ENCODE measurements at regions not wholly inside any gene's neighbourhood (a gene's known extent, or its start where the extent isn't known, plus 50 kb on each side); places are given as distances from the start of the nearest gene placed in this dataset.

GRCh38 chr2:164008752-164009151 is 272.9 kb upstream of the FIGN start:
- Histone ChIP-seq H2BK120ac (ENCODE audit: low read depth, low read length) (no peak overlapping the region), H2AK5ac (ENCODE audit: low read depth, low read length) (no peak overlapping the region), H2BK20ac (ENCODE audit: low read depth, low read length) (no peak overlapping the region), H3K9me3 (ENCODE audit: control insufficient read depth, insufficient read depth, low read length) (no peaks in the 10 kb centered on the region), H3K14ac (replicated peaks; ENCODE audit: low read depth, low read length) (no peak overlapping the region), H3K23ac (ENCODE audit: low read depth, low read length) (no peak overlapping the region), H3K27ac (ENCODE audit: insufficient read depth, low read length) (no peak overlapping the region), H4K20me1 (ENCODE audit: insufficient read depth, low read length) (no peaks in the 10 kb centered on the region), H4K5ac (ENCODE audit: low read depth, low read length) (no peak overlapping the region), H4K8ac (ENCODE audit: low read depth in 2 of 2, low read length in 2 of 2) (no peak overlapping the region), H3K4me2 (ENCODE audit: low read depth, low read length) (no peak overlapping the region), H3K36me3 (ENCODE audit: control insufficient read depth, insufficient read depth, low read length) (no peaks in the 10 kb centered on the region), H3K56ac (ENCODE audit: extremely low read depth, insufficient read depth, low read length) (no peak overlapping the region), H2BK5ac (ENCODE audit: low read depth, low read length, poor library complexity, severe bottlenecking) (no peak overlapping the region), H3K4ac (ENCODE audit: low read depth, low read length) (no peak overlapping the region), H3K9me1 (ENCODE audit: insufficient read depth, low read length) (no peaks in the 10 kb centered on the region), H3K18ac (ENCODE audit: low read depth, low read length) (no peak overlapping the region), H2BK15ac (ENCODE audit: low read depth, low read length) (no peak overlapping the region), H3K4me1 (ENCODE audit: control insufficient read depth, insufficient read depth, low read length) (no peaks in the 10 kb centered on the region), H3K79me1 (ENCODE audit: low read depth in 1 of 2, low read length in 2 of 2) (no peaks in the 10 kb centered on the region), H2AFZ (replicated peaks; ENCODE audit: low read length, poor library complexity) (no peak overlapping the region), H3K27me3 (ENCODE audit: control insufficient read depth, insufficient read depth, low read length) (no peaks in the 10 kb centered on the region), H3K9ac (ENCODE audit: low read depth, low read length) (no peak overlapping the region), H2AK9ac (replicated peaks; ENCODE audit: low read depth, low read length, poor library complexity) (no peak overlapping the region), H3K4me3 (ENCODE audit: insufficient read depth, low read depth, low read length) (no peak overlapping the region), H4K91ac (ENCODE audit: insufficient read depth, low read depth, low read length) (no peak overlapping the region)
- WGBS, 2 experiments (ENCODE audit: extremely low coverage in 2 of 2, insufficient read length in 1 of 2): no CpG with 5 or more reads among the region's 4 CpGs
- DNase-seq (no peak), ATAC-seq (ENCODE audit: low read depth) (no peak)
- no TSS peak for BruUV-seq (replicated peaks)
- POLR2A ChIA-PET (ENCODE audit: unreplicated experiment): no interaction called here
- in situ Hi-C loops (cut with MboI; ENCODE audit: low sequenced_read_pairs) (no loop called here), dilution Hi-C loops (cut with HindIII; ENCODE audit: low sequenced_read_pairs, unreplicated experiment) (no loop called here), intact Hi-C loops (cut with micrococcal nuclease) (no loop called here)
- TF ChIP-seq CEBPB (IDR thresholded peaks at IDR 0.05; ENCODE audit: low read depth, low read length) (peak; percentile 44), NFE2L2 (IDR thresholded peaks at IDR 0.05; ENCODE audit: low read depth, low read length) (no peak)
- CTCF ChIA-PET: no interaction called here

All from IMR-90 (cell line).